Liver (tissue), 8 donors: ENCODE measurements at regions not wholly inside any gene's neighbourhood (a gene's known extent, or its start where the extent isn't known, plus 50 kb on each side); places are given as distances from the start of the nearest gene placed in this dataset.
"Not testable (repeated sequence)": the region's sequence is repeated elsewhere in the genome, so short reads cannot be mapped to it uniquely, and the experiment has no call there.

Experiments
- DNase-seq: peaks from one replicate; pipeline ENCODE4 v3.0.0-alpha.2; 2017; ENCODE audit warnings: low spot score
- H3K27ac ChIP-seq, 2 donors: one replicate each; pipeline ENCODE4 v1.7.0; 2013; ENCODE audit warnings: inconsistent platforms in 2 of 2, low read length in 2 of 2, control low read depth in 1 of 2, low read depth in 1 of 2, mild to moderate bottlenecking in 1 of 2
- H3K27me3 ChIP-seq, 4 donors: one replicate each; pipeline versions ENCODE4 v1.6.1 to v1.7.0; 2013; ENCODE audit warnings: low read length in 3 of 4, inconsistent platforms in 1 of 4, mild to moderate bottlenecking in 1 of 4, moderate library complexity in 1 of 4; ENCODE audit not compliant: control insufficient read depth in 4 of 4, insufficient read depth in 4 of 4
- H3K36me3 ChIP-seq, 4 donors: one replicate each; pipeline versions ENCODE4 v1.6.1 to v1.7.0; 2013; ENCODE audit warnings: low read length in 3 of 4, mild to moderate bottlenecking in 3 of 4, low read depth in 1 of 4, moderate library complexity in 1 of 4; ENCODE audit not compliant: control insufficient read depth in 4 of 4, insufficient read depth in 3 of 4
- H3K4me1 ChIP-seq, 4 donors: one replicate each; pipeline versions ENCODE4 v1.6.1 to v1.7.0; 2013; ENCODE audit warnings: low read length in 3 of 4, mild to moderate bottlenecking in 3 of 4, moderate library complexity in 1 of 4; ENCODE audit not compliant: control insufficient read depth in 4 of 4, insufficient read depth in 4 of 4
- H3K4me3 ChIP-seq, 3 donors: one replicate each; pipeline versions ENCODE4 v1.6.1 to v1.7.0; 2013; ENCODE audit warnings: low read length in 3 of 3, control low read depth in 1 of 3, low read depth in 1 of 3, mild to moderate bottlenecking in 1 of 3
- H3K9ac ChIP-seq, 2 donors: one replicate each; pipeline ENCODE4 v1.7.0; 2013; ENCODE audit warnings: low read length in 2 of 2, mild to moderate bottlenecking in 2 of 2, moderate library complexity in 2 of 2, control low read depth in 1 of 2, low read depth in 1 of 2
- H3K9me3 ChIP-seq, 4 donors: one replicate each; pipeline versions ENCODE4 v1.6.1 to v1.7.0; 2013; ENCODE audit warnings: low read length in 3 of 4; ENCODE audit not compliant: control insufficient read depth in 4 of 4
- ATF3 ChIP-seq: IDR thresholded peaks from 2 replicates; pipeline ENCODE4 v1.6.1; 2016; ENCODE audit warnings: antibody characterized with exemption
- EGR1 ChIP-seq, 2 donors: IDR thresholded peaks; 2 replicates each; pipeline ENCODE4 v1.6.1; 2016 to 2018; ENCODE audit warnings: antibody characterized with exemption in 2 of 2, low read depth in 2 of 2
- FOXA1 ChIP-seq: IDR thresholded peaks from 2 replicates; pipeline ENCODE4 v1.6.1; 2016; ENCODE audit warnings: antibody characterized with exemption
- FOXA2 ChIP-seq: IDR thresholded peaks from 2 replicates; pipeline ENCODE4 v1.6.1; 2016; ENCODE audit warnings: antibody characterized with exemption
- HNF4A ChIP-seq, 2 donors: conservative IDR thresholded peaks; 2 replicates each; pipeline ENCODE4 v1.6.1; 2016; ENCODE audit warnings: antibody characterized with exemption in 2 of 2, mild to moderate bottlenecking in 2 of 2
- HNF4G ChIP-seq: IDR thresholded peaks from 2 replicates; pipeline ENCODE4 v1.6.1; 2016; ENCODE audit warnings: antibody characterized with exemption
- JUND ChIP-seq, 2 donors: IDR thresholded peaks; 2 replicates each; pipeline ENCODE4 v1.6.1; 2016; ENCODE audit warnings: antibody characterized with exemption in 2 of 2
- MAX ChIP-seq: IDR thresholded peaks from 2 replicates; pipeline ENCODE4 v1.6.1; 2016; ENCODE audit warnings: antibody characterized with exemption
- NR2F2 ChIP-seq: IDR thresholded peaks from 2 replicates; pipeline ENCODE4 v1.6.1; 2016; ENCODE audit warnings: antibody characterized with exemption
- RAD21 ChIP-seq, 2 donors: IDR thresholded peaks; 2 replicates each; pipeline ENCODE4 v1.6.1; 2016; ENCODE audit warnings: antibody characterized with exemption in 2 of 2, mild to moderate bottlenecking in 2 of 2
- RXRA ChIP-seq, 2 donors: IDR thresholded peaks; 2 replicates each; pipeline ENCODE4 v1.6.1; 2017 to 2018; ENCODE audit warnings: antibody characterized with exemption in 2 of 2, mild to moderate bottlenecking in 1 of 2
- SP1 ChIP-seq: IDR thresholded peaks from 2 replicates; pipeline ENCODE4 v1.6.1; 2018; ENCODE audit warnings: antibody characterized with exemption, mild to moderate bottlenecking
- TAF1 ChIP-seq: conservative IDR thresholded peaks from 2 replicates; pipeline ENCODE4 v1.6.1; 2016; ENCODE audit warnings: antibody characterized with exemption, mild to moderate bottlenecking
- YY1 ChIP-seq: IDR thresholded peaks from 2 replicates; pipeline ENCODE4 v1.6.1; 2016; ENCODE audit warnings: antibody characterized with exemption, mild to moderate bottlenecking
- WGBS: extraction: QIAGEN DNeasy Blood & Tissue Kit; methylation state at CpG from one replicate; pipeline ENCODE4 v1.1.7; 2013; 5-methylcytosine and 5-hydroxymethylcytosine counted together
- TF ChIP-seq, protein P1 (sequence below): fragments of 150-350 bp; IDR thresholded peaks from 2 replicates; pipeline ENCODE4 v1.5.1; 2017; ENCODE audit warnings: improper control_type of control experiment, low read depth, low read length; ENCODE audit not compliant: missing input control
- donor health status: healthy.
- donor health status: healthy.
- donor health status: healthy.
- donor health status: healthy.
- donor health status: healthy.

GRCh38 chr20:56735084-56735642 is 106.1 kb downstream of the TFAP2C start:
- H3K27me3 ChIP-seq = no peaks in the 10 kb centered on the region
- no peak for DNase-seq
- no peaks in the 10 kb centered on the region for H3K36me3 ChIP-seq
- H3K4me1 ChIP-seq = no peaks in the 10 kb centered on the region
- H3K27ac ChIP-seq = no peak overlapping the region
- TF ChIP-seq HNF4A (conservative IDR thresholded peaks at IDR 0.05) = no peak
- no peak for TF ChIP-seq TAF1
- no peak for TF ChIP-seq NR2F2
- TF ChIP-seq, protein P1, sequence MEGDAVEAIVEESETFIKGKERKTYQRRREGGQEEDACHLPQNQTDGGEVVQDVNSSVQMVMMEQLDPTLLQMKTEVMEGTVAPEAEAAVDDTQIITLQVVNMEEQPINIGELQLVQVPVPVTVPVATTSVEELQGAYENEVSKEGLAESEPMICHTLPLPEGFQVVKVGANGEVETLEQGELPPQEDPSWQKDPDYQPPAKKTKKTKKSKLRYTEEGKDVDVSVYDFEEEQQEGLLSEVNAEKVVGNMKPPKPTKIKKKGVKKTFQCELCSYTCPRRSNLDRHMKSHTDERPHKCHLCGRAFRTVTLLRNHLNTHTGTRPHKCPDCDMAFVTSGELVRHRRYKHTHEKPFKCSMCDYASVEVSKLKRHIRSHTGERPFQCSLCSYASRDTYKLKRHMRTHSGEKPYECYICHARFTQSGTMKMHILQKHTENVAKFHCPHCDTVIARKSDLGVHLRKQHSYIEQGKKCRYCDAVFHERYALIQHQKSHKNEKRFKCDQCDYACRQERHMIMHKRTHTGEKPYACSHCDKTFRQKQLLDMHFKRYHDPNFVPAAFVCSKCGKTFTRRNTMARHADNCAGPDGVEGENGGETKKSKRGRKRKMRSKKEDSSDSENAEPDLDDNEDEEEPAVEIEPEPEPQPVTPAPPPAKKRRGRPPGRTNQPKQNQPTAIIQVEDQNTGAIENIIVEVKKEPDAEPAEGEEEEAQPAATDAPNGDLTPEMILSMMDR = no peak
- TF ChIP-seq EGR1 (IDR thresholded peaks at IDR 0.05; ENCODE audit: low read depth in 2 of 2) = no peak
- TF ChIP-seq JUND (IDR thresholded peaks at IDR 0.05) = no peak
- TF ChIP-seq RXRA (IDR thresholded peaks at IDR 0.05) = no peak
- no peak for TF ChIP-seq SP1
- TF ChIP-seq ATF3 = no peak
- TF ChIP-seq FOXA1 = no peak
- no peak for TF ChIP-seq HNF4G
- no peak overlapping the region for H3K4me3 ChIP-seq
- H3K9me3 ChIP-seq = no peaks in the 10 kb centered on the region
- H3K9ac ChIP-seq = no peak overlapping the region
- 15% methylated on average over 15 of the region's 15 CpGs for WGBS

GRCh38 chr20:56736285-56736857 is 107.3 kb downstream of the TFAP2C start:
- DNase-seq = no peak
- Histone ChIP-seq H3K4me1 (no peaks in the 10 kb centered on the region), H3K9me3 (no peaks in the 10 kb centered on the region), H3K4me3 (no peak overlapping the region), H3K27me3 (no peaks in the 10 kb centered on the region), H3K27ac (no peak overlapping the region), H3K36me3 (no peaks in the 10 kb centered on the region), H3K9ac (no peak overlapping the region)
- WGBS = 17% methylated on average over 10 of the region's 10 CpGs
- TF ChIP-seq RXRA (IDR thresholded peaks at IDR 0.05) (no peak), JUND (IDR thresholded peaks at IDR 0.05) (no peak), YY1 (no peak), MAX (no peak), FOXA2 (no peak), RAD21 (IDR thresholded peaks at IDR 0.05) (no peak)

- not testable (repeated sequence) for H3K9me3 ChIP-seq, H3K4me3 ChIP-seq, DNase-seq, H3K36me3 ChIP-seq, H3K4me1 ChIP-seq, H3K9ac ChIP-seq, H3K27me3 ChIP-seq, H3K27ac ChIP-seq
- 91% methylated on average over 4 of the region's 4 CpGs for WGBS
Measured at GRCh38 chr20:56744325-56744821, 115.3 kb downstream of the TFAP2C start.
